SK-N-SH (cell line): ENCODE measurements at regions not wholly inside any gene's neighbourhood (a gene's known extent, or its start where the extent isn't known, plus 50 kb on each side); places are given as distances from the start of the nearest gene placed in this dataset.
"Not testable (repeated sequence)": the region's sequence is repeated elsewhere in the genome, so short reads cannot be mapped to it uniquely, and the experiment has no call there.

ENCODE experiments used
- CTCF ChIA-PET: fragments of 300-600, 350-600 bp; formaldehyde crosslinking; extraction: SDS; loops from one replicate; lab custom pipeline; 2021; lab: Yijun Ruan, JAX
- POLR2A ChIA-PET: fragments of 350-600 bp; sonication (Branson Sonifier 250); formaldehyde crosslinking; extraction: SDS; loops from one replicate; lab custom pipeline; 2020; ENCODE audit warnings: antibody characterized with exemption, inconsistent platforms; lab: Yijun Ruan, JAX
- DNase-seq: peaks from one replicate; pipeline ENCODE4 v3.0.0; 2012
- H2AFZ ChIP-seq: fragments of 200-600 bp; sonication (generic); 2 replicates; pipeline ENCODE4 v1.8.1; 2016; ENCODE audit warnings: antibody characterized with exemption, mild to moderate bottlenecking, low read depth
- H3F3A ChIP-seq: fragments of 200-600 bp; sonication (generic); replicated peaks from 2 replicates; pipeline ENCODE3; 2016; ENCODE audit warnings: antibody characterized with exemption, mild to moderate bottlenecking; ENCODE audit not compliant: insufficient read depth
- H3K27ac ChIP-seq, 2 experiments: fragments of 200-500 bp in 1 of 2; fragments of 200-600 bp in 1 of 2; sonication (Bioruptor generic) in 1 of 2; sonication (generic), shearing (Covaris generic) in 1 of 2; 2 replicates each; pipeline versions ENCODE4 v1.5.1 to v1.6.1; 2014 to 2016; ENCODE audit warnings: low read depth in 2 of 2, inconsistent platforms in 1 of 2, low read length in 1 of 2, mild to moderate bottlenecking in 1 of 2, mixed read lengths in 1 of 2
- H3K27me3 ChIP-seq: fragments of 200-600 bp; sonication (generic), shearing (Covaris generic); 2 replicates; pipeline ENCODE4 v1.6.1; 2016; ENCODE audit warnings: mixed run types; ENCODE audit not compliant: insufficient read depth
- H3K36me3 ChIP-seq, 2 experiments: fragments of 200-500 bp in 1 of 2; fragments of 200-600 bp in 1 of 2; sonication (Bioruptor generic) in 1 of 2; sonication (generic) in 1 of 2; replicated peaks in 1 of 2; 2 replicates each; pipeline versions ENCODE3 to v1.5.1; 2014 to 2016; ENCODE audit warnings: low read length in 1 of 2, mild to moderate bottlenecking in 1 of 2; ENCODE audit not compliant: insufficient read depth in 2 of 2, control insufficient read depth in 1 of 2
- H3K4me1 ChIP-seq, 2 experiments: fragments of 200-500 bp in 1 of 2; fragments of 200-600 bp in 1 of 2; sonication (Bioruptor generic) in 1 of 2; sonication (generic), shearing (Covaris generic) in 1 of 2; 2 replicates each; pipeline versions ENCODE4 v1.5.1 to v1.6.1; 2014 to 2016; ENCODE audit warnings: low read depth in 1 of 2, low read length in 1 of 2, mixed run types in 1 of 2; ENCODE audit not compliant: insufficient read depth in 2 of 2, control insufficient read depth in 1 of 2
- H3K4me2 ChIP-seq: fragments of 200-600 bp; sonication (generic), shearing (Covaris generic); 2 replicates; pipeline ENCODE4 v1.6.1; 2017; ENCODE audit warnings: mixed run types
- H3K4me3 ChIP-seq, 2 experiments: fragments of 200-500 bp in 1 of 2; fragments of 200-600 bp in 1 of 2; sonication (Bioruptor generic) in 1 of 2; sonication (generic), shearing (Covaris generic) in 1 of 2; 2 replicates each; pipeline versions ENCODE4 v1.5.1 to v1.8.1; 2014 to 2016; ENCODE audit warnings: low read depth in 2 of 2, inconsistent platforms in 1 of 2, low read length in 1 of 2, mild to moderate bottlenecking in 1 of 2, mixed read lengths in 1 of 2, moderate library complexity in 1 of 2
- H3K79me2 ChIP-seq: fragments of 200-600 bp; sonication (generic); 2 replicates; pipeline ENCODE4 v1.8.1; 2017; ENCODE audit warnings: mild to moderate bottlenecking; ENCODE audit not compliant: insufficient read depth
- H3K9ac ChIP-seq: fragments of 200-600 bp; sonication (generic); 2 replicates; pipeline ENCODE4 v1.6.1; 2017; ENCODE audit warnings: mixed run types
- H3K9me2 ChIP-seq: fragments of 200-600 bp; sonication (generic); 2 replicates; pipeline ENCODE4 v1.6.1; 2017; ENCODE audit warnings: mixed run types
- H3K9me3 ChIP-seq: fragments of 200-600 bp; sonication (generic); 2 replicates; pipeline ENCODE4 v1.6.1; 2017; ENCODE audit warnings: mixed run types, mild to moderate bottlenecking, moderate library complexity
- H4K20me1 ChIP-seq: fragments of 200-600 bp; sonication (generic); 2 replicates; pipeline ENCODE4 v1.6.1; 2017; ENCODE audit warnings: mild to moderate bottlenecking, mixed run types; ENCODE audit not compliant: insufficient read depth
- CHD2 ChIP-seq: fragments of 150-350 bp; IDR thresholded peaks from 2 replicates; pipeline ENCODE4 v1.6.1; 2018; ENCODE audit warnings: low read length; ENCODE audit not compliant: partially characterized antibody
- EZH2phosphoT487 ChIP-seq: fragments of 200-600 bp; sonication (generic); IDR thresholded peaks from 2 replicates; pipeline ENCODE4 v1.6.1; 2017; ENCODE audit warnings: low read depth, mixed run types, mild to moderate bottlenecking, antibody characterized with exemption, moderate library complexity, borderline replicate concordance
- FOSL2 ChIP-seq: IDR thresholded peaks from 2 replicates; pipeline ENCODE4 v1.4.0; 2012; ENCODE audit warnings: low read depth, mild to moderate bottlenecking, moderate library complexity, borderline replicate concordance
- MAX ChIP-seq: IDR thresholded peaks from 2 replicates; pipeline ENCODE4 v1.4.0; 2012; ENCODE audit warnings: low read depth
- MEF2A ChIP-seq: IDR thresholded peaks from 2 replicates; pipeline ENCODE4 v1.4.0; 2012; ENCODE audit warnings: low read depth, borderline replicate concordance
- MXI1 ChIP-seq: IDR thresholded peaks from 2 replicates; pipeline ENCODE4 v1.6.1; 2012; ENCODE audit warnings: mild to moderate bottlenecking, low read depth, low read length, improper control_type of control experiment
- NRF1 ChIP-seq: IDR thresholded peaks from 2 replicates; pipeline ENCODE4 v1.6.1; 2012; ENCODE audit warnings: low read depth, mild to moderate bottlenecking, low read length
- PBX3 ChIP-seq: IDR thresholded peaks from 2 replicates; pipeline ENCODE4; 2012
- POLR2AphosphoS5 ChIP-seq: IDR thresholded peaks from 2 replicates; pipeline ENCODE4 v1.6.1; 2012; ENCODE audit warnings: low read depth, low read length
- RAD21 ChIP-seq: IDR thresholded peaks from 2 replicates; pipeline ENCODE4 v1.6.1; 2012; ENCODE audit warnings: mild to moderate bottlenecking, low read length
- REST ChIP-seq: IDR thresholded peaks from 2 replicates; pipeline ENCODE4 v1.6.1; 2012; ENCODE audit warnings: mild to moderate bottlenecking, low read depth, low read length, moderate library complexity
- SIN3A ChIP-seq: IDR thresholded peaks from 2 replicates; pipeline ENCODE4 v1.6.1; 2012; ENCODE audit warnings: low read depth, mild to moderate bottlenecking, low read length, moderate library complexity, borderline replicate concordance
- TAF1 ChIP-seq: IDR thresholded peaks from 2 replicates; pipeline ENCODE4 v1.6.1; 2012; ENCODE audit warnings: low read depth, mild to moderate bottlenecking, low read length, moderate library complexity, borderline replicate concordance
- TCF12 ChIP-seq: IDR thresholded peaks from 2 replicates; pipeline ENCODE4 v1.4.0; 2012
- TEAD4 ChIP-seq: IDR thresholded peaks from 2 replicates; pipeline ENCODE4 v1.4.0; 2012; ENCODE audit warnings: mild to moderate bottlenecking, borderline replicate concordance; ENCODE audit not compliant: insufficient read depth
- USF1 ChIP-seq: IDR thresholded peaks from 2 replicates; pipeline ENCODE4 v1.4.0; 2012; ENCODE audit warnings: low read depth, borderline replicate concordance
- USF2 ChIP-seq: fragments of 150-350 bp; IDR thresholded peaks from 2 replicates; pipeline ENCODE4 v1.6.1; 2017; ENCODE audit warnings: antibody characterized with exemption, low read length, low read depth, borderline replicate concordance
- YY1 ChIP-seq: IDR thresholded peaks from 2 replicates; pipeline ENCODE4 v1.4.0; 2012; ENCODE audit warnings: low read depth, mild to moderate bottlenecking
- ZBTB33 ChIP-seq: IDR thresholded peaks from 2 replicates; pipeline ENCODE4 v1.4.0; 2012; ENCODE audit warnings: low read depth, borderline replicate concordance
- WGBS: methylation state at CpG from one replicate; pipeline ENCODE4 v1.1.6; 2017; ENCODE audit warnings: low lambda C conversion rate; 5-methylcytosine and 5-hydroxymethylcytosine counted together

- H2AFZ ChIP-seq: no peak overlapping the region
- H4K20me1 ChIP-seq: no peaks in the 10 kb centered on the region
- H3K36me3 ChIP-seq: no peaks in the 10 kb centered on the region
- WGBS: 10% methylated on average over 3 of the region's 3 CpGs
- H3K27ac ChIP-seq: no peak overlapping the region
- TF ChIP-seq RAD21: no peak
- TF ChIP-seq TAF1: no peak
- no peak for TF ChIP-seq SIN3A
- TF ChIP-seq MAX: no peak
- TF ChIP-seq REST: no peak
- no peak for TF ChIP-seq CHD2
- TF ChIP-seq USF1: no peak
- TF ChIP-seq ZBTB33: no peak
- no peak for TF ChIP-seq MXI1
- TF ChIP-seq MEF2A: no peak
- no peak for TF ChIP-seq POLR2AphosphoS5
- no peak for TF ChIP-seq USF2
- no peak for TF ChIP-seq PBX3
- no peak for TF ChIP-seq NRF1
- TF ChIP-seq TEAD4: no peak
- no peak for TF ChIP-seq YY1
- TF ChIP-seq FOSL2: no peak
- TF ChIP-seq TCF12: no peak
- TF ChIP-seq EZH2phosphoT487: no peak
- no peak overlapping the region for H3K9ac ChIP-seq
- no peaks in the 10 kb centered on the region for H3K9me2 ChIP-seq
- H3K79me2 ChIP-seq: no peaks in the 10 kb centered on the region
- DNase-seq: no peak
- no peak overlapping the region for H3K4me2 ChIP-seq
- no peaks in the 10 kb centered on the region for H3K4me1 ChIP-seq
- H3K4me3 ChIP-seq: no peak overlapping the region
- ChIA-PET POLR2A (no interaction called here), CTCF (no interaction called here)
- no peaks in the 10 kb centered on the region for H3F3A ChIP-seq
- H3K9me3 ChIP-seq: no peaks in the 10 kb centered on the region
- H3K27me3 ChIP-seq: no peaks in the 10 kb centered on the region
Measured at GRCh38 chr6:55082021-55082420, 92.3 kb upstream of the HCRTR2 start.

GRCh38 chr6:55088011-55088410 is 86.3 kb upstream of the HCRTR2 start:
- H3K9ac ChIP-seq, H3K27me3 ChIP-seq, H3K36me3 ChIP-seq, H3K79me2 ChIP-seq, H3K4me1 ChIP-seq, H2AFZ ChIP-seq, H3K9me2 ChIP-seq, POLR2A ChIA-PET, H3K4me2 ChIP-seq, H3K9me3 ChIP-seq, CTCF ChIA-PET, H4K20me1 ChIP-seq, H3F3A ChIP-seq, H3K27ac ChIP-seq, DNase-seq, H3K4me3 ChIP-seq: not testable (repeated sequence)
- WGBS: 1% methylated on average over 6 of the region's 6 CpGs
